Parathyroid adenoma (tissue), 2 donors: ENCODE measurements at regions not wholly inside any gene's neighbourhood (a gene's known extent, or its start where the extent isn't known, plus 50 kb on each side); places are given as distances from the start of the nearest gene placed in this dataset.

Experiments used
- H2AFZ ChIP-seq: fragments of 300-600 bp; sonication (generic); one replicate; pipeline ENCODE4 v1.7.0; 2017; ENCODE audit warnings: antibody characterized with exemption, mild to moderate bottlenecking
- H3K27ac ChIP-seq: fragments of 300-600 bp; sonication (generic); one replicate; pipeline ENCODE4 v1.7.0; 2017
- H3K27me3 ChIP-seq: fragments of 300-600 bp; sonication (generic); one replicate; pipeline ENCODE4 v1.7.0; 2017; ENCODE audit warnings: low read length; ENCODE audit not compliant: control insufficient read depth, insufficient read depth
- H3K36me3 ChIP-seq: fragments of 300-600 bp; sonication (generic); one replicate; pipeline ENCODE4 v1.7.0; 2017; ENCODE audit warnings: low read length; ENCODE audit not compliant: control insufficient read depth, insufficient read depth
- H3K4me1 ChIP-seq: fragments of 300-600 bp; sonication (generic); one replicate; pipeline ENCODE4 v1.7.0; 2017; ENCODE audit warnings: control low read depth
- H3K4me2 ChIP-seq: fragments of 300-600 bp; sonication (generic); one replicate; pipeline ENCODE4 v1.7.0; 2017; ENCODE audit warnings: low read length
- H3K4me3 ChIP-seq: fragments of 300-600 bp; sonication (generic); one replicate; pipeline ENCODE4 v1.7.0; 2017; ENCODE audit warnings: low read depth, low read length
- H3K79me2 ChIP-seq: fragments of 300-600 bp; sonication (generic); one replicate; pipeline ENCODE4 v1.7.0; 2017; ENCODE audit warnings: control low read depth
- H3K9ac ChIP-seq: fragments of 300-600 bp; sonication (generic); one replicate; pipeline ENCODE4 v1.7.0; 2017; ENCODE audit warnings: mild to moderate bottlenecking
- H3K9me3 ChIP-seq: fragments of 300-600 bp; sonication (generic); one replicate; pipeline ENCODE4 v1.7.0; 2017; ENCODE audit warnings: low read length; ENCODE audit not compliant: control insufficient read depth
- CTCF ChIP-seq: fragments of 300-600 bp; sonication (generic); IDR thresholded peaks from one replicate; pipeline ENCODE4 v1.7.0; 2017; ENCODE audit warnings: antibody characterized with exemption, mild to moderate bottlenecking
- donor health status: primary hyperparathyroidism.

DNA sequence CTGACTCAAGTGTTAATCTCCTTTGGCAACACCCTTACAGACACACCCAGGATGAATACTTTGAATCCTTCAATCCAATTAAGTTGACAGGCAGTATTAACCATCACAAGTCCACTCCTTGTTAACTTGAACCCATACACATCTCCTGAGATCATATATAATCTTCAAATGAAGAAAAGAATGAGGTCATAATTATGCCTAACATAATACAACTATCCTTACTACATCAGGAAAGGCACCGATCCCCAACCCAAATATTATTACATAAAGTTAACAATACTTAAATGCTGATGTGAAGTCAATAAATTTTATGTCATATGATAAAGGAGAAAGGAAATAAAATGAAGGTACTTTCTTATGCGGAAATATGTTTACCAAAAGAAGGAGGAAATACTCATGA, 649.9 kb downstream of the KCNJ2 start:
- Histone ChIP-seq H3K9me3 (no peaks in the 10 kb centered on the region), H3K27ac (no peak overlapping the region), H3K79me2 (no peaks in the 10 kb centered on the region), H3K27me3 (no peaks in the 10 kb centered on the region), H3K4me2 (no peak overlapping the region), H3K4me3 (no peak overlapping the region), H3K36me3 (no peaks in the 10 kb centered on the region), H3K9ac (no peak overlapping the region), H3K4me1 (no peaks in the 10 kb centered on the region), H2AFZ (no peak overlapping the region)
- no peak for TF ChIP-seq CTCF

GRCh38 chr17:70820276-70820675, 650.9 kb downstream of the KCNJ2 start:
- no peak overlapping the region for H3K4me3 ChIP-seq
- H3K79me2 ChIP-seq, result no peaks in the 10 kb centered on the region
- no peaks in the 10 kb centered on the region for H3K36me3 ChIP-seq
- no peak for TF ChIP-seq CTCF
- H3K9me3 ChIP-seq, result no peaks in the 10 kb centered on the region
- H2AFZ ChIP-seq, result no peak overlapping the region
- no peak overlapping the region for H3K27ac ChIP-seq
- no peak overlapping the region for H3K4me2 ChIP-seq
- H3K9ac ChIP-seq, result no peak overlapping the region
- no peaks in the 10 kb centered on the region for H3K27me3 ChIP-seq
- no peaks in the 10 kb centered on the region for H3K4me1 ChIP-seq

- Histone ChIP-seq H3K79me2 (no peaks in the 10 kb centered on the region), H3K4me3 (no peak overlapping the region), H3K27ac (no peak overlapping the region), H2AFZ (no peak overlapping the region), H3K9ac (no peak overlapping the region), H3K27me3 (no peaks in the 10 kb centered on the region), H3K4me2 (no peak overlapping the region), H3K4me1 (no peaks in the 10 kb centered on the region), H3K9me3 (no peaks in the 10 kb centered on the region), H3K36me3 (no peaks in the 10 kb centered on the region)
- TF ChIP-seq CTCF, result no peak
Measured at GRCh38 chr17:70825321-70826125, 656.2 kb downstream of the KCNJ2 start.

GRCh38 chr17:70829876-70830275, 660.5 kb downstream of the KCNJ2 start:
- H3K9ac ChIP-seq, result no peak overlapping the region
- no peak overlapping the region for H3K4me2 ChIP-seq
- H3K79me2 ChIP-seq, result no peaks in the 10 kb centered on the region
- no peak for TF ChIP-seq CTCF
- H3K4me3 ChIP-seq, result no peak overlapping the region
- H3K36me3 ChIP-seq, result no peaks in the 10 kb centered on the region
- H2AFZ ChIP-seq, result no peak overlapping the region
- H3K9me3 ChIP-seq, result no peaks in the 10 kb centered on the region
- H3K4me1 ChIP-seq, result no peaks in the 10 kb centered on the region
- H3K27ac ChIP-seq, result no peak overlapping the region
- no peaks in the 10 kb centered on the region for H3K27me3 ChIP-seq

DNA sequence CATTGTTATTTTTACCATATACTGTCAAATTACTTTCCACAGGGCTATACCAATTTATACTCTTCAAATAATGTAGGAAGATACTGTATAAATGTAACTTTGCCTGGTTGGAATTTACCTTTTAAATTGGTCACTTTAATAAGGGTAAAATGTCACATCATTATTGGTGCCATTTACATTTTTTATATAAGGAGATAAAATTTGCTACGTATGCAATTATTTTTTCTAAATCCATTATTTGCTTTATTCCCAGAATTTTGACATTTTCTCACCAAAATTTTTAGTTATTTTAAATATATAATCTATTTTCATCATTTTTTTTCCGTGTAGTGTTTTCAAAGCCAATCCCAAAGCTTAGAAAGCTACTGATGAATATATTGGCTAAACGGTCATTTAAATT, 664.7 kb downstream of the KCNJ2 start:
- no peak for TF ChIP-seq CTCF
- H3K27ac ChIP-seq, result no peak overlapping the region

More for the DNA sequence above, 664.7 kb downstream of the KCNJ2 start:
- no peaks in the 10 kb centered on the region for H3K36me3 ChIP-seq
- H3K4me3 ChIP-seq, result no peak overlapping the region
- no peaks in the 10 kb centered on the region for H3K4me1 ChIP-seq
- H3K79me2 ChIP-seq, result no peaks in the 10 kb centered on the region
- no peaks in the 10 kb centered on the region for H3K27me3 ChIP-seq
- no peak overlapping the region for H3K9ac ChIP-seq
- H2AFZ ChIP-seq, result no peak overlapping the region
- no peak overlapping the region for H3K4me2 ChIP-seq
- no peaks in the 10 kb centered on the region for H3K9me3 ChIP-seq
